Hepatocyte (in vitro differentiated cells): ENCODE measurements at regions not wholly inside any gene's neighbourhood (a gene's known extent, or its start where the extent isn't known, plus 50 kb on each side); places are given as distances from the start of the nearest gene placed in this dataset.
"Not testable (repeated sequence)": the region's sequence is repeated elsewhere in the genome, so short reads cannot be mapped to it uniquely, and the experiment has no call there.

Experiments used
- DNase-seq: peaks from one replicate; pipeline ENCODE4 v3.0.0-alpha.2; 2016; ENCODE audit warnings: low spot score
- H2AFZ ChIP-seq: fragments of 200-600 bp; sonication (generic); 2 replicates; pipeline ENCODE4 v1.6.0; 2016; ENCODE audit warnings: antibody characterized with exemption, mild to moderate bottlenecking
- H3K27ac ChIP-seq: fragments of 200-600 bp; sonication (generic); 2 replicates; pipeline ENCODE4 v1.5.1; 2016; ENCODE audit warnings: mild to moderate bottlenecking
- H3K27me3 ChIP-seq: fragments of 200-600 bp; sonication (generic); 2 replicates; pipeline ENCODE4 v1.6.1; 2016
- H3K36me3 ChIP-seq: fragments of 200-600 bp; sonication (generic); replicated peaks from 2 replicates; pipeline ENCODE4 v1.5.1; 2016; ENCODE audit warnings: low read depth; ENCODE audit not compliant: insufficient read depth
- H3K4me1 ChIP-seq: fragments of 200-600 bp; sonication (generic); 2 replicates; pipeline ENCODE4 v1.5.1; 2016; ENCODE audit warnings: mild to moderate bottlenecking, moderate library complexity; ENCODE audit not compliant: insufficient read depth
- H3K4me2 ChIP-seq: fragments of 200-600 bp; sonication (generic); 2 replicates; pipeline ENCODE4 v1.6.0; 2016
- H3K4me3 ChIP-seq: fragments of 200-600 bp; sonication (generic); 2 replicates; pipeline ENCODE4 v1.5.1; 2016; ENCODE audit warnings: mild to moderate bottlenecking
- H3K79me2 ChIP-seq: fragments of 200-600 bp; sonication (generic); 2 replicates; pipeline ENCODE4 v1.6.0; 2017; ENCODE audit warnings: mild to moderate bottlenecking
- H3K9me2 ChIP-seq: fragments of 200-600 bp; sonication (generic); replicated peaks from 2 replicates; pipeline ENCODE4 v1.6.0; 2017; ENCODE audit warnings: mild to moderate bottlenecking; ENCODE audit not compliant: insufficient read depth
- H3K9me3 ChIP-seq: fragments of 200-600 bp; sonication (generic); 2 replicates; pipeline ENCODE4 v1.5.1; 2016; ENCODE audit warnings: low read depth, mild to moderate bottlenecking
- H4K20me1 ChIP-seq: fragments of 200-600 bp; sonication (generic); 2 replicates; pipeline ENCODE4 v1.6.0; 2016; ENCODE audit warnings: mild to moderate bottlenecking; ENCODE audit not compliant: insufficient read depth, poor library complexity, severe bottlenecking
- CTCF ChIP-seq: fragments of 200-600 bp; sonication (generic); IDR thresholded peaks from 2 replicates; pipeline ENCODE4 v1.5.1; 2016; ENCODE audit warnings: antibody characterized with exemption, mild to moderate bottlenecking; ENCODE audit not compliant: poor library complexity
- EZH2 ChIP-seq: fragments of 200-600 bp; sonication (generic); IDR thresholded peaks from 2 replicates; pipeline ENCODE4 v1.6.1; 2016; ENCODE audit warnings: antibody characterized with exemption, mild to moderate bottlenecking, borderline replicate concordance
- EZH2phosphoT487 ChIP-seq: fragments of 200-600 bp; sonication (generic); IDR thresholded peaks from one replicate; pipeline ENCODE4 v1.6.1; 2018; ENCODE audit warnings: antibody characterized with exemption, mild to moderate bottlenecking, low read depth, moderate library complexity; ENCODE audit not compliant: unreplicated experiment, severe bottlenecking
- WGBS: methylation state at CpG from one replicate; pipeline ENCODE4 v1.1.6; 2016; ENCODE audit warnings: low lambda C conversion rate; ENCODE audit errors: missing lambda C conversion rate; 5-methylcytosine and 5-hydroxymethylcytosine counted together

GRCh38 chr20:29755854-29756498 lies 1501.5 kb upstream of the DEFB115 start:
- not testable (repeated sequence) for H3K27ac ChIP-seq, H3K9me3 ChIP-seq, H3K4me3 ChIP-seq, DNase-seq, H3K79me2 ChIP-seq, H3K27me3 ChIP-seq, H3K4me2 ChIP-seq, H4K20me1 ChIP-seq, H2AFZ ChIP-seq, H3K36me3 ChIP-seq, H3K4me1 ChIP-seq, H3K9me2 ChIP-seq
- WGBS = 79% methylated on average over 4 of the region's 4 CpGs

- TF ChIP-seq EZH2phosphoT487 (no peak), EZH2 (no peak), CTCF (no peak)
- no peak for DNase-seq
- no peaks in the 10 kb centered on the region for H3K9me2 ChIP-seq
- H3K36me3 ChIP-seq = no peaks in the 10 kb centered on the region
- no peaks in the 10 kb centered on the region for H3K9me3 ChIP-seq
- no peaks in the 10 kb centered on the region for H4K20me1 ChIP-seq
- H3K4me1 ChIP-seq = no peaks in the 10 kb centered on the region
- H3K4me2 ChIP-seq = no peak overlapping the region
- WGBS = 82% methylated on average over 11 of the region's 17 CpGs
- H3K27me3 ChIP-seq = no peaks in the 10 kb centered on the region
- no peak overlapping the region for H3K4me3 ChIP-seq
- no peak overlapping the region for H2AFZ ChIP-seq
- H3K79me2 ChIP-seq = no peaks in the 10 kb centered on the region
- no peak overlapping the region for H3K27ac ChIP-seq
Measured at GRCh38 chr20:29756664-29757063, 1500.8 kb upstream of the DEFB115 start.

- not testable (repeated sequence) for H3K9me2 ChIP-seq, H3K79me2 ChIP-seq, H3K4me2 ChIP-seq, DNase-seq, H4K20me1 ChIP-seq, H3K36me3 ChIP-seq, H3K4me3 ChIP-seq, H3K27me3 ChIP-seq, H2AFZ ChIP-seq, H3K27ac ChIP-seq, H3K4me1 ChIP-seq, H3K9me3 ChIP-seq
- 84% methylated on average over 38 of the region's 45 CpGs for WGBS
Measured at GRCh38 chr20:29761621-29762385, 1495.7 kb upstream of the DEFB115 start.

GRCh38 chr20:29762620-29763019 lies 1494.8 kb upstream of the DEFB115 start:
- TF ChIP-seq EZH2 (no peak), CTCF (no peak), EZH2phosphoT487 (no peak)
- Histone ChIP-seq H3K9me2 (no peaks in the 10 kb centered on the region), H3K27ac (no peak overlapping the region), H3K4me2 (no peak overlapping the region), H3K9me3 (no peaks in the 10 kb centered on the region), H3K27me3 (no peaks in the 10 kb centered on the region), H3K4me1 (no peaks in the 10 kb centered on the region), H3K4me3 (no peak overlapping the region), H2AFZ (no peak overlapping the region), H3K36me3 (no peaks in the 10 kb centered on the region), H4K20me1 (no peaks in the 10 kb centered on the region), H3K79me2 (no peaks in the 10 kb centered on the region)
- WGBS = 87% methylated on average over 20 of the region's 21 CpGs
- DNase-seq = no peak
